ENCODE measurements at regions not wholly inside any gene's neighbourhood (a gene's known extent, or its start where the extent isn't known, plus 50 kb on each side); places are given as distances from the start of the nearest gene placed in this dataset.

GRCh38 chrX:74111245-74111644 is 192.7 kb upstream of the ZCCHC13 start:
- TF ChIP-seq CTCF (IDR thresholded peaks at IDR 0.05) (no peak), ZFX (IDR thresholded peaks at IDR 0.05; ENCODE audit: borderline replicate concordance) (no peak)

All from 22Rv1 (cell line).